Smooth muscle cell (in vitro differentiated cells): ENCODE measurements at regions not wholly inside any gene's neighbourhood (a gene's known extent, or its start where the extent isn't known, plus 50 kb on each side); places are given as distances from the start of the nearest gene placed in this dataset.
"Not testable (repeated sequence)": the region's sequence is repeated elsewhere in the genome, so short reads cannot be mapped to it uniquely, and the experiment has no call there.

Source experiments
- DNase-seq: peaks from one replicate; lab custom pipeline; 2025; ENCODE audit not compliant: unreplicated experiment; lab: John Stamatoyannopoulos, UW
- H2AFZ ChIP-seq: fragments of 200-600 bp; sonication (generic); 2 replicates; pipeline ENCODE4 v1.6.0; 2016; ENCODE audit warnings: antibody characterized with exemption, low read depth, mild to moderate bottlenecking
- H3F3A ChIP-seq: fragments of 200-600 bp; sonication (generic); 2 replicates; pipeline ENCODE4 v1.6.0; 2017; ENCODE audit warnings: antibody characterized with exemption, low read depth
- H3K27ac ChIP-seq: fragments of 200-600 bp; sonication (generic); 2 replicates; pipeline ENCODE4 v1.5.1; 2016; ENCODE audit warnings: low read depth, mild to moderate bottlenecking
- H3K27me3 ChIP-seq: fragments of 200-600 bp; sonication (generic); 2 replicates; pipeline ENCODE4 v1.6.1; 2016; ENCODE audit warnings: low read depth, mild to moderate bottlenecking
- H3K36me3 ChIP-seq: fragments of 200-600 bp; sonication (generic); 2 replicates; pipeline ENCODE4 v1.5.1; 2016; ENCODE audit warnings: low read depth
- H3K4me1 ChIP-seq: fragments of 200-600 bp; sonication (generic); 2 replicates; pipeline ENCODE4 v1.5.1; 2016; ENCODE audit warnings: low read depth
- H3K4me2 ChIP-seq: fragments of 200-600 bp; sonication (generic); 2 replicates; pipeline ENCODE4 v1.6.0; 2016; ENCODE audit warnings: mild to moderate bottlenecking
- H3K4me3 ChIP-seq: fragments of 200-600 bp; sonication (generic); 2 replicates; pipeline ENCODE4 v1.5.1; 2016; ENCODE audit warnings: mild to moderate bottlenecking
- H3K79me2 ChIP-seq: fragments of 200-600 bp; sonication (generic); 2 replicates; pipeline ENCODE4 v1.6.0; 2016; ENCODE audit warnings: low read depth, mild to moderate bottlenecking
- H3K9ac ChIP-seq: fragments of 200-600 bp; sonication (generic); 2 replicates; pipeline ENCODE4 v1.6.0; 2016; ENCODE audit warnings: low read depth
- H3K9me3 ChIP-seq: fragments of 200-600 bp; sonication (generic); replicated peaks from 2 replicates; pipeline ENCODE4 v1.5.1; 2016; ENCODE audit warnings: low read depth
- H4K20me1 ChIP-seq: fragments of 200-600 bp; sonication (generic); 2 replicates; pipeline ENCODE4 v1.6.0; 2016; ENCODE audit warnings: low read depth
- WGBS: methylation state at CpG from one replicate; pipeline ENCODE4 v1.1.7; 2016; ENCODE audit warnings: low lambda C conversion rate; 5-methylcytosine and 5-hydroxymethylcytosine counted together
- TF ChIP-seq, protein P1 (sequence below): fragments of 200-600 bp; sonication (generic); IDR thresholded peaks from 2 replicates; pipeline ENCODE4 v1.5.1; 2017; ENCODE audit warnings: borderline replicate concordance, mild to moderate bottlenecking, antibody characterized with exemption; ENCODE audit not compliant: insufficient read depth, poor library complexity, severe bottlenecking

DNA sequence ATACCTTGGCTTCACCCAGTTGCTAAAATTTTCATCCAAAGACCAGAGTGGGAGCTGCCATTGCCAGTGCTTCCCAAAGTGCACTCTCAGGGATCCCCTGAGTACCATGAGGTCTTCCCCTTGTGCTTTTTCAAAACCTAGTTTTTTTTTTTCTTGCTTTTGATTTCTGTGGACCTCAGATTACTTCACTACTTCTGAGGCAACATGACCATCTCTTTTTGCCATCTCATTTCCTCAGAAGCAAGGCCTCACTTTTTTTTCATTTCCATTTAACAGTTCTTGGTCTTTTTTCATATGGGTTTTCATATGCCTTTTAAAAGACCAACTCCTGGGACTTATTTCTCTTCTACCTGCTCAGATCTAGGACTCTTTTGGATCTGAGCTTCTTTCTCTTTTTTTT lies 64.1 kb upstream of the MMS22L start:
- Histone ChIP-seq H4K20me1 (no peaks in the 10 kb centered on the region), H3K9me3 (no peaks in the 10 kb centered on the region), H3K27ac (no peak overlapping the region), H3F3A (no peaks in the 10 kb centered on the region), H3K4me2 (no peak overlapping the region), H3K4me3 (no peak overlapping the region), H3K79me2 (no peaks in the 10 kb centered on the region), H3K27me3 (no peaks in the 10 kb centered on the region), H3K9ac (no peak overlapping the region), H3K36me3 (no peaks in the 10 kb centered on the region), H3K4me1 (no peaks in the 10 kb centered on the region), H2AFZ (no peak overlapping the region)
- no peak for DNase-seq
- TF ChIP-seq, protein P1, sequence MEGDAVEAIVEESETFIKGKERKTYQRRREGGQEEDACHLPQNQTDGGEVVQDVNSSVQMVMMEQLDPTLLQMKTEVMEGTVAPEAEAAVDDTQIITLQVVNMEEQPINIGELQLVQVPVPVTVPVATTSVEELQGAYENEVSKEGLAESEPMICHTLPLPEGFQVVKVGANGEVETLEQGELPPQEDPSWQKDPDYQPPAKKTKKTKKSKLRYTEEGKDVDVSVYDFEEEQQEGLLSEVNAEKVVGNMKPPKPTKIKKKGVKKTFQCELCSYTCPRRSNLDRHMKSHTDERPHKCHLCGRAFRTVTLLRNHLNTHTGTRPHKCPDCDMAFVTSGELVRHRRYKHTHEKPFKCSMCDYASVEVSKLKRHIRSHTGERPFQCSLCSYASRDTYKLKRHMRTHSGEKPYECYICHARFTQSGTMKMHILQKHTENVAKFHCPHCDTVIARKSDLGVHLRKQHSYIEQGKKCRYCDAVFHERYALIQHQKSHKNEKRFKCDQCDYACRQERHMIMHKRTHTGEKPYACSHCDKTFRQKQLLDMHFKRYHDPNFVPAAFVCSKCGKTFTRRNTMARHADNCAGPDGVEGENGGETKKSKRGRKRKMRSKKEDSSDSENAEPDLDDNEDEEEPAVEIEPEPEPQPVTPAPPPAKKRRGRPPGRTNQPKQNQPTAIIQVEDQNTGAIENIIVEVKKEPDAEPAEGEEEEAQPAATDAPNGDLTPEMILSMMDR, result no peak

DNA sequence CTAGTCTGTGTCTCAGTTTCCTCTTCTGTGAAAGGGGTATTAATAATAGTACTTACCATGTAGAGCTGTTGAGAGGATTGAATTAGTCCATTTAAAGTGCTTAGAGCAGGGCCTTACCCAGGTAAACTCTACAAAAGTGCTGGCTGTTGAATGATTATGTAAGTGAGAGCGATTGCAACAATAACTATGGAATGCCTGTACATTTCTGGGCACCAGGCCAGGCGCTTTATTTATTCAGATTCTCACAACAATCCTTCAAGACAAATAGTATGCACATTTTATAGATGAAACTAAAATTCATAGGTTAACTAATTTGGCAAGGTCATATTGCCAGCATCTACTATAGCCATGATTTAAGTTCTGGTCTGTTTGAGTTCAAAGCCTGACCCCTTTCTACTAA lies 78.3 kb upstream of the MMS22L start:
- no peak overlapping the region for H3K4me3 ChIP-seq
- peaks cover 8% of the 10 kb centered on the region for H3K27me3 ChIP-seq
- H2AFZ ChIP-seq, result no peak overlapping the region
- TF ChIP-seq, protein P1, result no peak
- WGBS, result 100% methylated on average over 2 of the region's 2 CpGs
- no peaks in the 10 kb centered on the region for H3K79me2 ChIP-seq
- no peak overlapping the region for H3K27ac ChIP-seq
- H4K20me1 ChIP-seq, result no peaks in the 10 kb centered on the region
- H3K36me3 ChIP-seq, result no peaks in the 10 kb centered on the region
- H3F3A ChIP-seq, result no peaks in the 10 kb centered on the region
- no peak overlapping the region for H3K4me2 ChIP-seq
- no peak for DNase-seq
- no peaks in the 10 kb centered on the region for H3K9me3 ChIP-seq
- no peak overlapping the region for H3K9ac ChIP-seq
- no peaks in the 10 kb centered on the region for H3K4me1 ChIP-seq

DNA sequence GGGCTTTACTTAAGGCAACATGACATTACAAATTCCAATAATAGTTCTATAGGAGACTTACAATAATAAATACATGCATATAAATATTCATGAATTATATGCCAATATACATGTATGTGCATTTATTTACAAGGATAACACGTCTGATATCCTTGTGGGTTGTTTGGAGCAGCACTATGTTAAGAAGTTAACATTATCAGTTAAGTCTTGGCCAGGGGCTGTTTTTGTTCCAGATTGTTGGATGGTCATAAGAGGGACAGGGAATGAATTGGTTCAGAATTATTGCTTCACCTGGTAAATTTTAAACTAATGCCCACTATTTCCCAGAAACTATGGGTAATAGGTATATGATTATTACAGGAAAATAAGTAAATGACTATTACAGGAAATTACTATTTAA lies 81.3 kb upstream of the MMS22L start:
- Histone ChIP-seq H3K4me1 (no peaks in the 10 kb centered on the region), H3F3A (no peaks in the 10 kb centered on the region), H4K20me1 (no peaks in the 10 kb centered on the region), H3K9me3 (no peaks in the 10 kb centered on the region), H3K9ac (no peak overlapping the region), H3K4me2 (no peak overlapping the region), H3K4me3 (no peak overlapping the region), H3K27ac (no peak overlapping the region), H3K36me3 (no peaks in the 10 kb centered on the region), H3K79me2 (no peaks in the 10 kb centered on the region), H2AFZ (no peak overlapping the region), H3K27me3 (peaks cover 6% of the 10 kb centered on the region)
- DNase-seq, result no peak
- WGBS, result 90% methylated on average over 1 of the region's 1 CpG
- TF ChIP-seq, protein P1, result no peak

DNA sequence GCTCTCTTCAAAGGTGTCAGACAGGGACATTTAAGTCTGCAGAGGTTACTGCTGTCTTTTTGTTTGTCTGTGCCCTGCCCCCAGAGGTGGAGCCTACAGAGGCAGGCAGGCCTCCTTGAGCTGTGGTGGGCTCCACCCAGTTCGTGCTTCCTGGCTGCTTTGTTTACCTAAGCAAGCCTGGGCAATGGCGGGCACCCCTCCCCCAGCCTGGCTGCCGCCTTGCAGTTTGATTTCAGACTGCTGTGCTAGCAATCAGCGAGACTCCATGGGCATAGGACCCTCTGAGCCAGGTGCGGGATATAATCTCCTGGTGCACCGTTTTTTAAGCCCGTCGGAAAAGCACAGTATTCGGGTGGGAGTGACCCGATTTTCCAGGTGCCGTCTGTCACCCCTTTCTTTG lies 99.1 kb upstream of the MMS22L start:
- DNase-seq, H3K36me3 ChIP-seq, H2AFZ ChIP-seq, H3K79me2 ChIP-seq, H3K27ac ChIP-seq, H3K27me3 ChIP-seq, H3K4me3 ChIP-seq, H3K4me1 ChIP-seq, H4K20me1 ChIP-seq, H3F3A ChIP-seq, H3K4me2 ChIP-seq, H3K9ac ChIP-seq, H3K9me3 ChIP-seq: not testable (repeated sequence)
- WGBS, result 83% methylated on average over 11 of the region's 11 CpGs
